BJ (cell line): ENCODE measurements at regions not wholly inside any gene's neighbourhood (a gene's known extent, or its start where the extent isn't known, plus 50 kb on each side); places are given as distances from the start of the nearest gene placed in this dataset.

Experiments
- CTCF ChIA-PET: fragments of 350-600 bp; formaldehyde crosslinking; extraction: SDS; loops from one replicate; lab custom pipeline; 2021; ENCODE audit warnings: antibody characterized with exemption, inconsistent platforms; lab: Yijun Ruan, JAX
- POLR2A ChIA-PET: fragments of 300-600 bp; sonication (Branson Sonifier 250); formaldehyde crosslinking; extraction: SDS; loops from one replicate; lab custom pipeline; 2021; ENCODE audit warnings: antibody characterized with exemption; lab: Charles Lee
- DNase-seq: peaks from one replicate; pipeline ENCODE4 v3.0.0-alpha.2; 2011; ENCODE audit warnings: low read depth
- H3K27me3 ChIP-seq: 2 replicates; pipeline ENCODE4 v1.6.0; 2011; ENCODE audit warnings: low read length; ENCODE audit not compliant: control insufficient read depth, insufficient read depth
- H3K36me3 ChIP-seq: 2 replicates; pipeline ENCODE4 v1.5.1; 2011; ENCODE audit warnings: low read length; ENCODE audit not compliant: control insufficient read depth, insufficient read depth
- H3K4me3 ChIP-seq: 2 replicates; pipeline ENCODE4 v1.5.1; 2011; ENCODE audit warnings: low read depth, mild to moderate bottlenecking, control low read depth, low read length
- CTCF ChIP-seq: IDR thresholded peaks from 2 replicates; pipeline ENCODE4 v1.5.1; 2011; ENCODE audit warnings: low read depth, mild to moderate bottlenecking, control low read depth, inconsistent platforms, low read length, moderate library complexity; ENCODE audit not compliant: insufficient read depth

GRCh38 chr1:117260761-117261423, 50.2 kb upstream of the VTCN1 start:
- CTCF ChIA-PET = no interaction called here
- H3K27me3 ChIP-seq = peaks cover 4% of the 10 kb centered on the region; the same call in 1 of the 2 replicates
- TF ChIP-seq CTCF = no peak

More at GRCh38 chr1:117260761-117261423, 50.2 kb upstream of the VTCN1 start:
- Histone ChIP-seq H3K4me3 (no peak overlapping the region), H3K36me3 (no peaks in the 10 kb centered on the region)
- no peak for DNase-seq
- POLR2A ChIA-PET = no interaction called here
